ENCODE measurements at regions not wholly inside any gene's neighbourhood (a gene's known extent, or its start where the extent isn't known, plus 50 kb on each side); places are given as distances from the start of the nearest gene placed in this dataset.

GRCh38 chr2:63729362-63729761, 112.3 kb upstream of the UGP2 start:
- H3K9me3 ChIP-seq (ENCODE audit: control insufficient read depth, insufficient read depth, low read length), result no peaks in the 10 kb centered on the region

GRCh38 chr2:63729831-63730230, 111.9 kb upstream of the UGP2 start:
- Histone ChIP-seq H3K79me2 (ENCODE audit: control insufficient read depth, low read length) (no peaks in the 10 kb centered on the region), H3K4me2 (ENCODE audit: low read length) (no peak overlapping the region), H3K27ac (ENCODE audit: low read depth, low read length) (no peak overlapping the region), H3K4me3 (ENCODE audit: low read length) (no peak overlapping the region), H3K27me3 (ENCODE audit: control insufficient read depth, low read length) (no peaks in the 10 kb centered on the region), H3F3A (ENCODE audit: control insufficient read depth, insufficient read depth) (no peaks in the 10 kb centered on the region), H4K20me1 (ENCODE audit: control insufficient read depth, insufficient read depth, low read depth, low read length) (no peaks in the 10 kb centered on the region), H3K9me2 (replicated peaks; ENCODE audit: control insufficient read depth, low read length) (no peaks in the 10 kb centered on the region), H3K36me3 (ENCODE audit: control insufficient read depth, low read length) (no peaks in the 10 kb centered on the region), H3K4me1 (ENCODE audit: control insufficient read depth, low read length) (no peaks in the 10 kb centered on the region), H3K9me3 (ENCODE audit: control insufficient read depth, insufficient read depth, low read length) (no peaks in the 10 kb centered on the region)
- TF ChIP-seq EZH2phosphoT487 (IDR thresholded peaks at IDR 0.05; ENCODE audit: borderline replicate concordance, low read length) (no peak), CTCF (IDR thresholded peaks at IDR 0.05; ENCODE audit: low read depth, low read length, poor library complexity, severe bottlenecking) (no peak)

More at GRCh38 chr2:63729362-63729761, 112.3 kb upstream of the UGP2 start:
- H3K4me2 ChIP-seq (ENCODE audit: low read length), result no peak overlapping the region
- H3K4me1 ChIP-seq (ENCODE audit: control insufficient read depth, low read length), result no peaks in the 10 kb centered on the region
- H3K9me2 ChIP-seq (replicated peaks; ENCODE audit: control insufficient read depth, low read length), result no peaks in the 10 kb centered on the region
- no peaks in the 10 kb centered on the region for H3K36me3 ChIP-seq (ENCODE audit: control insufficient read depth, low read length)
- H3F3A ChIP-seq (ENCODE audit: control insufficient read depth, insufficient read depth), result no peaks in the 10 kb centered on the region
- H3K79me2 ChIP-seq (ENCODE audit: control insufficient read depth, low read length), result no peaks in the 10 kb centered on the region
- H3K4me3 ChIP-seq (ENCODE audit: low read length), result no peak overlapping the region
- TF ChIP-seq EZH2phosphoT487 (IDR thresholded peaks at IDR 0.05; ENCODE audit: borderline replicate concordance, low read length), result no peak
- TF ChIP-seq CTCF (IDR thresholded peaks at IDR 0.05; ENCODE audit: low read depth, low read length, poor library complexity, severe bottlenecking), result no peak
- no peak overlapping the region for H3K27ac ChIP-seq (ENCODE audit: low read depth, low read length)
- no peaks in the 10 kb centered on the region for H3K27me3 ChIP-seq (ENCODE audit: control insufficient read depth, low read length)
- H4K20me1 ChIP-seq (ENCODE audit: control insufficient read depth, insufficient read depth, low read depth, low read length), result no peaks in the 10 kb centered on the region

DNA sequence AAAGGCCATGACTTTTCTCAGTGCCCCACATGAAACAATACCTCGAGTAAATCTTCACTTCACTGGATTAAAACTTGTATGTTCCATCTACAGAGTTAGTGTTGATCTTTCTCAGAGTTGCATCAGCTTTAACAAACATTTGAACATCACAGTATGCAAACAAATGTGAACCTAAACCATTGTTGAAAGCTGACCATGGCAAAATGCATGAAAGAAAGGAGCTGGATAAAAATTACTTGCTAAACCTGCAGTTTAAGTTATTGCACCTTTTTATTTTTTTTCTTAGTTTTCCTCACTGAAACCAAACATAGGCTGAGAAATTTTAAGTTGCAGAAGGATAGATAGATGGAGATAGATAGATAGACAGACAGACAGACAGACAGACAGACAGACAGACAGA, 107.2 kb upstream of the UGP2 start:
- no peak for TF ChIP-seq EZH2phosphoT487 (IDR thresholded peaks at IDR 0.05; ENCODE audit: borderline replicate concordance, low read length)
- no peak for TF ChIP-seq CTCF (IDR thresholded peaks at IDR 0.05; ENCODE audit: low read depth, low read length, poor library complexity, severe bottlenecking)
- Histone ChIP-seq H4K20me1 (ENCODE audit: control insufficient read depth, insufficient read depth, low read depth, low read length) (no peaks in the 10 kb centered on the region), H3K4me3 (ENCODE audit: low read length) (no peak overlapping the region), H3K79me2 (ENCODE audit: control insufficient read depth, low read length) (no peaks in the 10 kb centered on the region), H3K27ac (ENCODE audit: low read depth, low read length) (no peak overlapping the region), H3K4me2 (ENCODE audit: low read length) (no peak overlapping the region), H3K4me1 (ENCODE audit: control insufficient read depth, low read length) (peaks cover 10% of the 10 kb centered on the region), H3F3A (ENCODE audit: control insufficient read depth, insufficient read depth) (no peaks in the 10 kb centered on the region), H3K27me3 (ENCODE audit: control insufficient read depth, low read length) (no peaks in the 10 kb centered on the region), H3K9me2 (replicated peaks; ENCODE audit: control insufficient read depth, low read length) (no peaks in the 10 kb centered on the region), H3K36me3 (ENCODE audit: control insufficient read depth, low read length) (no peaks in the 10 kb centered on the region), H3K9me3 (ENCODE audit: control insufficient read depth, insufficient read depth, low read length) (no peaks in the 10 kb centered on the region)

DNA sequence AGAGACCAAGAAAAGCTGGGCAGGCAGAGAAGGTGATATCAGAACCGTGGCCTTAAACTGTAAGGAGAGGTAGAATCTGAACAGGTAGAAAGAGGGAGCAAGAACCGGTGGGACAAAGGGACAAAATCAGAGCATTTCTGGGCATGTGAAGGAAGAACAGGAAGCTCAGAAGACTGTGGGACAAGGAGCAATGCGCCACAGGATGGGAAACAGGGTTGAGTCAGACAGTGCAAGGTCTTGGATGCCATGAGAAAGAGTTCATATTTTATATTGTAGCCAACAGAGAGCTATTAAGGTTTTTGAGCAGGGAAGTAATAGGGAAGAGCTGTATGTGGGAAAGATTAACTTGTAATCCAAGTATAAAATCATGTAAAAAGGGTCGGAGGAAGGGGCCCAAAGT, 106.4 kb upstream of the UGP2 start:
- no peak overlapping the region for H3K4me3 ChIP-seq (ENCODE audit: low read length)
- H3K9me3 ChIP-seq (ENCODE audit: control insufficient read depth, insufficient read depth, low read length), result no peaks in the 10 kb centered on the region
- H3K27ac ChIP-seq (ENCODE audit: low read depth, low read length), result no peak overlapping the region
- TF ChIP-seq EZH2phosphoT487 (IDR thresholded peaks at IDR 0.05; ENCODE audit: borderline replicate concordance, low read length) (no peak), CTCF (IDR thresholded peaks at IDR 0.05; ENCODE audit: low read depth, low read length, poor library complexity, severe bottlenecking) (no peak)
- no peaks in the 10 kb centered on the region for H3K27me3 ChIP-seq (ENCODE audit: control insufficient read depth, low read length)
- H3K79me2 ChIP-seq (ENCODE audit: control insufficient read depth, low read length), result no peaks in the 10 kb centered on the region
- H3K36me3 ChIP-seq (ENCODE audit: control insufficient read depth, low read length), result no peaks in the 10 kb centered on the region
- no peaks in the 10 kb centered on the region for H4K20me1 ChIP-seq (ENCODE audit: control insufficient read depth, insufficient read depth, low read depth, low read length)
- no peak overlapping the region for H3K4me2 ChIP-seq (ENCODE audit: low read length)
- no peaks in the 10 kb centered on the region for H3F3A ChIP-seq (ENCODE audit: control insufficient read depth, insufficient read depth)
- peaks cover 12% of the 10 kb centered on the region for H3K4me1 ChIP-seq (ENCODE audit: control insufficient read depth, low read length)
- no peaks in the 10 kb centered on the region for H3K9me2 ChIP-seq (replicated peaks; ENCODE audit: control insufficient read depth, low read length)
